ENCODE measurements at regions not wholly inside any gene's neighbourhood (a gene's known extent, or its start where the extent isn't known, plus 50 kb on each side); places are given as distances from the start of the nearest gene placed in this dataset.
A peak's percentile ranks its signal among the peaks of the same experiment; 100 is the strongest.

DNA sequence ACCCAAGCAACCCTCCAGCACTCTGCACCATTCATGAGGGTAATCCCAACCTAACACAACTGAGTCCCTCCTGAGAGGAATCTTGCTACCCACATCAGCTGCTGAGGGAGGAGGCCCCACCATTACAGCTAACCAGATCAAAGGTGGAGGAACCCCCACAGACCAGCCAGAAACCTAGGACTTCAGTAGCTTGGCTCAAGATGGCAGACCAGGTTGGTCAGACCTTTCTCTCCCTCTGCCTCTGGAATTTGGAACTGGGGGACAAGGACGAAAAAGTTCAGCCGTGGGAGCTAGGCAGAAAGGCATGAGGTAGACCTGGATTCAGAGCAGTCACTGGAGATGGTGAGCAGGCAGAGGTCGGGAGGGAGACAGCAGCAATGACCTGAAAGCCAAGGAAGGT lies 101.3 kb upstream of the CACUL1 start:
- Histone ChIP-seq H3K27ac (no peak overlapping the region), H3K4me1 (no peaks in the 10 kb centered on the region), H3K27me3 (no peaks in the 10 kb centered on the region), H3K36me3 (replicated peaks in 1 of 2; ENCODE audit: insufficient read depth in 1 of 2, low read depth in 2 of 2) (no peaks in the 10 kb centered on the region), H3K9me3 (no peaks in the 10 kb centered on the region), H3K4me3 (no peak overlapping the region)
- no peak for TF ChIP-seq POLR2A (IDR thresholded peaks at IDR 0.05)
- no peak for TF ChIP-seq CTCF (IDR thresholded peaks at IDR 0.05)
- intact Hi-C loops (cut with DNase I), result no loop called here
- 75 to 82% methylated on average over 2 to 3 of the region's 3 CpGs for WGBS, 2 donors
- DNase-seq, result no peak
- no peak for ATAC-seq

DNA sequence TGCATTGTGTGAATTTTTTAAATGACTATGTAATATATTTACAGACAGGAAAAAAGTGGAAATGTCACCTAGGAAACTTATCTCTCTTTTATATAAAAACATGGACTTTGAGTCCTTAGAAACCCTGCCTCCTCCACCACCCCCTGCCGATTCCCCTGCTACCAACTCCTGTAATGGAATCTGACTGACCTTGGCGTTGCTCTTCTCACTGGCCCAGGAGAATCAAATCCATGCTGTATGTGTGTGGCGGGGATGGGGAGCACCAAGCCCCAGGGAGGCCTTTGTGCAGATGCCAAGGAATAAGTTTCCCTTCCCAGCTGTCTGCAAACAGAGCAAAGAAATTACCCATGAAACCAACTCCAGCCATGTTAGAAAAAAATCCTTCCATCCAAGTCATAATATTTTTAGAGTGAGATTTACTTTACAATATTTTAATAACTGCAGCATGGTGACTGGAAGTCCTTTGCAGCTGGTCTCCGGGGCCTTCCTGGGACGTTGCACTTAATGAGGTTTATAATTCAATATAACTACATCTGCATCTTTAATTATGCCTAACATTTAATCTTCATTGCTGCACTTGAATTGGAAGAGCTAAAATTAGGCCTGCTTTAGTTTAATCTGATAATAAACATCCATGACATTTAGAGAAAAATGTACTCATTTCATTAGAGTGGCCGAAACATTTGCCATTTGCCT lies 111.4 kb upstream of the CACUL1 start:
- ATAC-seq (peak; percentile 68), DNase-seq (peak in 3 of 4 donors; percentile 24 to 39 (median 37))
- peaks cover 24% of the 10 kb centered on the region for H3K4me1 ChIP-seq
- no peaks in the 10 kb centered on the region for H3K27me3 ChIP-seq
- no peaks in the 10 kb centered on the region for H3K36me3 ChIP-seq (replicated peaks in 1 of 2; ENCODE audit: insufficient read depth in 1 of 2, low read depth in 2 of 2)
- TF ChIP-seq POLR2A (IDR thresholded peaks at IDR 0.05), result no peak
- no peak for TF ChIP-seq CTCF (IDR thresholded peaks at IDR 0.05)
- H3K9me3 ChIP-seq, result no peaks in the 10 kb centered on the region
- no peak overlapping the region for H3K4me3 ChIP-seq
- 37 to 47% methylated on average over 6 of the region's 6 CpGs for WGBS, 2 donors
- no peak overlapping the region for H3K27ac ChIP-seq
- intact Hi-C loops (cut with DNase I), result no loop called here

GRCh38 chr10:118867768-118868167 lies 113.0 kb upstream of the CACUL1 start:
- intact Hi-C loops (cut with DNase I), result no loop called here
- WGBS, 2 donors, result 91 to 93% methylated on average over 3 of the region's 3 CpGs

DNA sequence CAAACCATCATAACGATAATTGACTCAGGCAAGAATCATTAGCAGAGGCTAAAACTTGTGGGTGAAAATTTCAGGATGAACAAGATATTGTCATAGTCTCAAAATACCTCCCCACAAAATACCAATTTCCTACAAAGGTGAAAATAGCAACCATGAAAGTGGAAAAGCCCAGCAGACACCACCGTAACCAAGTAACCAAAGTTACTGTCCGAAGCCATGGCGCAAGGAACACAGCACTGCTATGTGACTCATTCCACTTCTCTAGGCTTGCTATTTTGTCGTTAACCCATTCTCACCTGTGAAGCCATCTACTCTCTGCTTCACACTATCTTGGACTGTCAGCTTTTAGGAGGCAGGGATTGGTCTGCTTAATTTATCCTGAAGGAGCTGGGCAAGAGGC lies 113.8 kb upstream of the CACUL1 start:
- no peak for DNase-seq
- Histone ChIP-seq H3K27ac (no peak overlapping the region), H3K4me1 (peaks cover 28% of the 10 kb centered on the region), H3K9me3 (no peaks in the 10 kb centered on the region), H3K36me3 (replicated peaks in 1 of 2; ENCODE audit: insufficient read depth in 1 of 2, low read depth in 2 of 2) (no peaks in the 10 kb centered on the region), H3K27me3 (no peaks in the 10 kb centered on the region), H3K4me3 (no peak overlapping the region)
- ATAC-seq, result no peak
- WGBS, 2 donors, result 75 to 80% methylated on average over 5 of the region's 5 CpGs
- intact Hi-C loops (cut with DNase I), result no loop called here
- no peak for TF ChIP-seq CTCF (IDR thresholded peaks at IDR 0.05)
- TF ChIP-seq POLR2A (IDR thresholded peaks at IDR 0.05), result no peak

More at GRCh38 chr10:118867768-118868167, 113.0 kb upstream of the CACUL1 start:
- Histone ChIP-seq H3K36me3 (replicated peaks in 1 of 2; ENCODE audit: insufficient read depth in 1 of 2, low read depth in 2 of 2) (no peaks in the 10 kb centered on the region), H3K9me3 (no peaks in the 10 kb centered on the region), H3K27ac (no peak overlapping the region), H3K27me3 (no peaks in the 10 kb centered on the region), H3K4me3 (no peak overlapping the region), H3K4me1 (peaks cover 28% of the 10 kb centered on the region)
- TF ChIP-seq CTCF (IDR thresholded peaks at IDR 0.05) (no peak), POLR2A (IDR thresholded peaks at IDR 0.05) (no peak)
- no peak for DNase-seq
- ATAC-seq, result no peak
